Pancreas (tissue), 10 donors: ENCODE measurements at regions not wholly inside any gene's neighbourhood (a gene's known extent, or its start where the extent isn't known, plus 50 kb on each side); places are given as distances from the start of the nearest gene placed in this dataset.

Experiments used
- ATAC-seq, 4 donors: fragments of 200-7000 bp; cut with Tn5 transposase; one replicate each; pipeline versions ENCODE4 v1.8.0 to v1.9.1; 2020; ENCODE audit warnings: mild to moderate bottlenecking in 4 of 4, moderate library complexity in 4 of 4
- DNase-seq, 6 donors: peaks; one replicate each; pipeline ENCODE4 v3.0.0-alpha.2; 2020
- FAIRE-seq: peaks from 2 replicates; lab custom pipeline; 2012; peaks lifted over from hg19 to GRCh38; lab: Jason Lieb, UNC
- H3K27ac ChIP-seq, 4 donors: fragments of 200-600 bp; sonication (generic); 1 replicate in 3 of 4; 2 replicates in 1 of 4; pipeline versions ENCODE4 v1.5.0 to v1.8.0; 2020
- H3K27me3 ChIP-seq, 4 donors: fragments of 200-600 bp; one replicate each; pipeline ENCODE4 v1.8.0; 2021
- H3K36me3 ChIP-seq, 3 donors: fragments of 200-600 bp; sonication (generic) in 1 of 3; one replicate each; pipeline versions ENCODE4 v1.5.0 to v1.8.0; 2020 to 2021
- H3K4me1 ChIP-seq, 3 donors: fragments of 200-600 bp; one replicate each; pipeline ENCODE4 v1.8.0; 2021
- H3K4me3 ChIP-seq, 4 donors: fragments of 200-600 bp; sonication (generic) in 2 of 4; one replicate each; pipeline versions ENCODE4 v1.5.0 to v1.8.0; 2020 to 2021
- H3K9me3 ChIP-seq, 4 donors: fragments of 200-600 bp; one replicate each; pipeline ENCODE4 v1.8.0; 2021
- WGBS, 2 donors: extraction: QIAGEN DNeasy Blood & Tissue Kit; methylation state at CpG; one replicate each; pipeline ENCODE4 v1.1.7; 2013; 5-methylcytosine and 5-hydroxymethylcytosine counted together
- intact Hi-C, 3 donors: fragments of 100-400 bp; cut with DNase I; formaldehyde crosslinking; loops; one replicate each; pipeline versions ENCODE4 v1.11.1 to v1.14.2; 2022
- TF ChIP-seq, protein P1 (sequence below), 4 donors: fragments of 200-600 bp; sonication (generic) in 3 of 4; IDR thresholded peaks; one replicate each; pipeline versions ENCODE4 v1.5.0 to v1.8.0; 2021; ENCODE audit warnings: antibody characterized with exemption in 4 of 4
- donor health status: healthy with polysubstance abuse.
- donor health status: DM: no; HTN: no; CAD: no; lungs with moderate emphysema.
- donor health status: DM: no; HTN: no; CAD: no.
- donor health status: control.
- donor health status: control.
- donor health status: Bipolar disorder and iron deficiency.
- donor health status: DM: yes; HTN: yes; CAD: no.
- donor health status: DM: no; HTN: no; CAD: no.
- donor health status: DM: no; HTN: no; CAD: no.
- donor health status: DM: yes; HTN: yes; CAD: no.

DNA sequence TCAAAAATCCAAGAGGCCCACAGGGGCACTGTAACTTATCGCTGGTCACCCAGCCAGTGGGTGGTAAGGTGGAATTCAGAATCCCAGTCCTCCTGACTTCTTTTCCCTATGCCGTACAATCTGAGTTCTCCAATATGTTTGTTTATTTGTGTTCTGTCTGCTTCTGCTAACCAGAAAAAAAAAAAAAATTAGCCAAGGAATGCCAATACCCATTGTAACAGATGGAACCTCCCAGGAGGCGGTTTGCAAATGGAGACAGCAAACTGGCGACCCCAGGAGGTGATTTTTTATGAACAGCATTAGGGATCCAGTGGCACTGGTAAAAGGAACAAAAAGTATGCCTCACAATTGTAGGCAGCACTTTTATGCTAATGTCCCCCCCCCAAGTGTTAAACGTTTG lies 189.0 kb upstream of the FGGY start:
- ATAC-seq, result peak in 2 of 4 donors; percentile 20 to 32
- FAIRE-seq, result no peak
- no peak overlapping the region for H3K27ac ChIP-seq
- TF ChIP-seq, protein P1, sequence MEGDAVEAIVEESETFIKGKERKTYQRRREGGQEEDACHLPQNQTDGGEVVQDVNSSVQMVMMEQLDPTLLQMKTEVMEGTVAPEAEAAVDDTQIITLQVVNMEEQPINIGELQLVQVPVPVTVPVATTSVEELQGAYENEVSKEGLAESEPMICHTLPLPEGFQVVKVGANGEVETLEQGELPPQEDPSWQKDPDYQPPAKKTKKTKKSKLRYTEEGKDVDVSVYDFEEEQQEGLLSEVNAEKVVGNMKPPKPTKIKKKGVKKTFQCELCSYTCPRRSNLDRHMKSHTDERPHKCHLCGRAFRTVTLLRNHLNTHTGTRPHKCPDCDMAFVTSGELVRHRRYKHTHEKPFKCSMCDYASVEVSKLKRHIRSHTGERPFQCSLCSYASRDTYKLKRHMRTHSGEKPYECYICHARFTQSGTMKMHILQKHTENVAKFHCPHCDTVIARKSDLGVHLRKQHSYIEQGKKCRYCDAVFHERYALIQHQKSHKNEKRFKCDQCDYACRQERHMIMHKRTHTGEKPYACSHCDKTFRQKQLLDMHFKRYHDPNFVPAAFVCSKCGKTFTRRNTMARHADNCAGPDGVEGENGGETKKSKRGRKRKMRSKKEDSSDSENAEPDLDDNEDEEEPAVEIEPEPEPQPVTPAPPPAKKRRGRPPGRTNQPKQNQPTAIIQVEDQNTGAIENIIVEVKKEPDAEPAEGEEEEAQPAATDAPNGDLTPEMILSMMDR (IDR thresholded peaks at IDR 0.05), result no peak
- no peak overlapping the region for H3K4me3 ChIP-seq
- no peaks in the 10 kb centered on the region for H3K36me3 ChIP-seq
- intact Hi-C loops, result no loop called here
- DNase-seq, result no peak
- no peaks in the 10 kb centered on the region for H3K27me3 ChIP-seq
- 60 to 69% methylated on average over 5 of the region's 5 CpGs for WGBS, 2 donors
- H3K4me1 ChIP-seq, result no peaks in the 10 kb centered on the region
- no peaks in the 10 kb centered on the region for H3K9me3 ChIP-seq

- DNase-seq (no peak), FAIRE-seq (no peak), ATAC-seq (no peak)
- TF ChIP-seq, protein P1 (IDR thresholded peaks at IDR 0.05), result no peak
- H3K27me3 ChIP-seq, result no peaks in the 10 kb centered on the region
- no peaks in the 10 kb centered on the region for H3K36me3 ChIP-seq
- H3K4me1 ChIP-seq, result no peaks in the 10 kb centered on the region
- no peak overlapping the region for H3K4me3 ChIP-seq
- intact Hi-C loops, result no loop called here
- H3K27ac ChIP-seq, result no peak overlapping the region
- H3K9me3 ChIP-seq, result no peaks in the 10 kb centered on the region
Observed at GRCh38 chr1:59108481-59109317, 188.2 kb upstream of the FGGY start.

GRCh38 chr1:59110271-59110670 lies 186.6 kb upstream of the FGGY start:
- no peak overlapping the region for H3K27ac ChIP-seq
- intact Hi-C loops, result no loop called here
- TF ChIP-seq, protein P1 (IDR thresholded peaks at IDR 0.05), result no peak
- FAIRE-seq (no peak), DNase-seq (no peak), ATAC-seq (no peak)
- no peaks in the 10 kb centered on the region for H3K27me3 ChIP-seq
- H3K9me3 ChIP-seq, result no peaks in the 10 kb centered on the region
- 91 to 100% methylated on average over 1 of the region's 1 CpG for WGBS, 2 donors
- H3K4me3 ChIP-seq, result no peak overlapping the region
- H3K4me1 ChIP-seq, result no peaks in the 10 kb centered on the region
- no peaks in the 10 kb centered on the region for H3K36me3 ChIP-seq

DNA sequence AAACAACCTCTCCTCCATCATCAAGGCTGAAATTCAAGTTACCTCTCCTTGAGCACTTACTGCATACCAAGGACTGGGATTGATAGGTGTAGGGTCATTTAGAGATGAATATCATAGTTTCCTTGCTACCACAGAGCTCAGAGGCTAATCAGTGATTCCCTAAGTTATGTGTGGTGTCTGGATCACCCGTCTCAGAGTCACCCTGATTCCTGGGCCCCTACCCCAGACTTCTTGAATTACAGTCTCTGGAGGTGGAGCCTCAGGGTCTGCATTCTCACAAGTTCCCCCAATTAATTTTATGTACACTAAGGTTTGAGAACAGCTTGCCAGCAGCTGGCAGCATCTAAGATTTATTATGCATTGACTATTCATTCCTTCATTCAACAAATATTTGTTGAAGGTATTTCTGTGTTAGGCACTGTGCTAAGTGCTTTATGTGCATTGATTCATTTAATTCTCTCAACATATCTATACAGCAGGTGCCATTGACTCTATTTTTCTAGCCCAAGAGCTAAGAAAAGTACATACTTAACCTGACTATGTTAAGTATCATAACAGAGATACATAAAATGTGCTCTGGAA lies 182.9 kb upstream of the FGGY start:
- FAIRE-seq, result no peak
- 78 to 88% methylated on average over 1 of the region's 1 CpG for WGBS, 2 donors
- Histone ChIP-seq H3K27me3 (no peaks in the 10 kb centered on the region), H3K4me3 (no peak overlapping the region), H3K4me1 (peaks cover 0 to 4% (median 0%) of the 10 kb centered on the region in 3 donors), H3K36me3 (no peaks in the 10 kb centered on the region), H3K9me3 (no peaks in the 10 kb centered on the region), H3K27ac (peak overlapping the region in 1 of 4 donors; percentile 18)
- TF ChIP-seq, protein P1 (IDR thresholded peaks at IDR 0.05), result no peak
- DNase-seq, result no peak
- ATAC-seq, result peak in 2 of 4 donors; percentile 35 to 67
- intact Hi-C loops, result no loop called here

- Histone ChIP-seq H3K27me3 (no peaks in the 10 kb centered on the region), H3K27ac (no peak overlapping the region), H3K36me3 (no peaks in the 10 kb centered on the region), H3K9me3 (no peaks in the 10 kb centered on the region), H3K4me3 (no peak overlapping the region), H3K4me1 (peaks cover 0 to 4% (median 0%) of the 10 kb centered on the region in 3 donors)
- TF ChIP-seq, protein P1 (IDR thresholded peaks at IDR 0.05), result no peak
- intact Hi-C loops, result no loop called here
- ATAC-seq (no peak), FAIRE-seq (no peak), DNase-seq (no peak)
- WGBS, 2 donors, result 87 to 93% methylated on average over 2 of the region's 2 CpGs
Observed at GRCh38 chr1:59115865-59116264, 181.0 kb upstream of the FGGY start.
